IPS-NIHi7 (cell line): ENCODE measurements at regions not wholly inside any gene's neighbourhood (a gene's known extent, or its start where the extent isn't known, plus 50 kb on each side); places are given as distances from the start of the nearest gene placed in this dataset.
"Not testable (repeated sequence)": the region's sequence is repeated elsewhere in the genome, so short reads cannot be mapped to it uniquely, and the experiment has no call there.

Experiments
- DNase-seq: peaks from one replicate; pipeline ENCODE4 v3.0.0; 2012; ENCODE audit warnings: mixed read lengths; ENCODE audit errors: extremely low spot score

DNA sequence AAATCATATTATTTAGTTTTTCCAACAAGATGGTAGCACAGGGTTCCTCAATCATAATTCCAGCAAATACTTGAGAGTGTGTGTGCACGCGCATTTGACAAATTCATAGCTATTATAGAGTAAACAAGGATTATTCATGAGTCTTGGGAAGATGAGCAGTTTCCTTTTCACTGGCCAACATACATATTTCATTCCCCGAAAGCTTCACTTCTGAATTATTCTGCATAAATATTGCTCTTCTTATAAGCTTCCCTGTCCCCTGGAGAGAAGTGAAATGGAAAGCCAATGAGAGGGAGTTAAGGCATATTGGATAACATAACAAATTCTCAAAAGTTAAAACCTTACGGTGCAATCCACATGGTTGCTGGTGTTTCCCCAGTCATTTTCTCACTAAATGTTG is 386.4 kb upstream of the SEMA6A start:
- DNase-seq: no peak

DNA sequence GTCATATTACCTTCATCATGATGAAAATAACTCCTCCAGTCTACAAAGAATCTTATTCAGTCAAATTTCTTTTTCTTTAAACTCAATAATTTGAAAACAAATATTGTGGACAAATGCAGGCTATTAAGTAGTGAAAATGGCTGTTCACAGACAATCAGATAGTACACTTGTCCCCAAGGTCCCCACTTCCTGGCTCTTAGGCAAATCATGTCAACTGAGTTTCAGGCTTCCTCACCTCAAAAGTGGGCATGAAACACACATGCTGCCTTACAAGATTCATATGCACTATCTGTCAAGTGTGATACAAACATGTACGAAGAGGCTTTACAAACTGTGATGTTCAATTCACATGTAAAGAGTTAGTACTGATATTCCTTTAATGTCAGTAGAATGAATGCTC is 385.2 kb upstream of the SEMA6A start:
- no peak for DNase-seq

DNA sequence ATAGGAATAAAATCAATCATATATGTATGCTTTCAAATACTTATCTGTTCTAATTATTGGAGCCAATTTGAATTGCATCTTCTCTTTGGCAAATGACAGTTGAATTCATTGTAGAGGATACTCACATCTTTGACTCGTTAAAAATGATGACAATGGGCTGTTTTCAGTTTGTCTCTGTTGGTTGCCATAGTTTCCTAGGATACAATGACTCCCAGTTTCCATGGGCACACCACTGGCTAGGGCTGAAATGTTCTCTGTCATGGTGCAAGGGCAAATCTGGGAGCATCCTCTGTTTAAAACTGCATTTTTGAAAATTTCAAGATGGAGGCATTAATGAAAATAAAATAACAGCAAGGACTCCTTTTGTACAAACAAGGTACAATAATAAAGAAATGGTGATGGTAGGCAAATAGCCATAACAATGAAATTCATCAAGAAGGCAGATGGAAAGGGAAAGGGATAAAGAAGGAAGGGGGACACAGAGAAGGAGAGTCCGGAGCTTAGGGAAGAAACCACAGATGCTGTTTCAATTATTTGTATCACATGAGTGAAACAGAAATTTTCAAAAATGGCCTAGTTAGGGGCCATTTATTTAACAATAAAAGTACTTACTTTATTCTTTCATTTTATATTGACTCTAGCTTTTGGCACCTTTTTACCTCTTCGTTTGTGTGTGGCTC is 378.8 kb upstream of the SEMA6A start:
- peak; percentile 27 for DNase-seq

DNA sequence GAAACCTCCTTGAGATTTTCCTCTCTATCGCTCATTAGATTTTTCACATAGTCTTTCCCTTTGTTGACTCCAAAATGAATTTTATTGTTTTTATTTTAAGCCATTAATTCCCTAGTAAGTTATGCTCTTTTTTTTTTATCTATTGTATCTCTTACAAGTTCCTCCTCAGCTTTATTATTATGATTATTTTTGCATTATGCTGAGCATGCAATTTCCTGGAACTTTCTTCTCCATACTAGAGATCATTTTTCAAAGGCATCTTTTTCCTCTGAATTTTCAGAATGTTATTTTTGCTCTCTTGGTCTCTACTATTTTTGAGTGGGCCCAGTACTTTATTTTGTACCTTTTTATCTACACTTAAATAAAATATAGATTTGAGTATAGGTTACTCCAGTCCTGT is 376.6 kb upstream of the SEMA6A start:
- DNase-seq: no peak

GRCh38 chr5:116947691-116948528 is 373.3 kb upstream of the SEMA6A start:
- DNase-seq: peak; percentile 76

- DNase-seq: not testable (repeated sequence)
Observed at GRCh38 chr5:116945613-116946382, 371.2 kb upstream of the SEMA6A start.

GRCh38 chr5:116944183-116944582 is 369.6 kb upstream of the SEMA6A start:
- DNase-seq: peak; percentile 28

DNA sequence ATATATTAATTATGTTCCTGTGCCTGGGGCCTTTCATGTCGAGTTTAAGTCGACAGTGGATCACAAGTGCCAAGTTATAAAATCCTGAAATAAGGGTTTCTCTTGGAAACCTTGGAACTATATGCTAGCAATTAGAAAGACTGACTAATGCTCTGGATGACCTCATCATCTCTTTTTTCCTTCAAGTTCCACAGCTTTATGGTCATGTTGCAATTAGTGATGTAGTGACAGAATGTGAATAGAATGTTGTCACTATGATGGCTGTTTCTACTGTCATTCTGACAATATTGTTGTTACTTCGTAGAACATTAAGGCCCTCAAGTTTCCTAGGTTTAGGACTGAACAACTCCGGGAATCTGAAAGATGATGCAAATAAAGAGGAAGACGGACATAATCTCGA is 368.0 kb upstream of the SEMA6A start:
- DNase-seq: no peak

DNA sequence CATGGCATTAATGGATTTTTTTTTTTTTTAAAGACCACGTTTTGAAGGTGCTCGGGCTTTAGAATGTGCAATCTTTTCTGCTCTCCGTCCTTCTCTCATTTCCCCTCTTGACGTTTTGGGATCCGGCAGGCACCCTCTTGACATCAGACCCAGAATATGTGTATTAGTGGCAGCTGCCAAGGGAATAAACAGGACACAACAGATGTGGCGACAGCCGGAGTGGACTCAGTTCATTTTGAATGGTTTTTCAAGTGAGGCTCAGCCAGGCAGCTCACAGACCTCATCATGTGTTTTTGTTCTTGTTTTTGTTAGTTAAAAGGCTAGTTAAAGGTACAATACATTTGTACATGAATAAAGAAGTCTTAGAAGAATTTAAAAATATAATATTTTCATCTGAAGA is 365.0 kb upstream of the SEMA6A start:
- no peak for DNase-seq

GRCh38 chr5:116938488-116938887 is 363.9 kb upstream of the SEMA6A start:
- DNase-seq: peak; percentile 62

- DNase-seq: no peak
Observed at GRCh38 chr5:116935561-116936162, 361.0 kb upstream of the SEMA6A start.

GRCh38 chr5:116930616-116931015 is 356.0 kb upstream of the SEMA6A start:
- DNase-seq: no peak

DNA sequence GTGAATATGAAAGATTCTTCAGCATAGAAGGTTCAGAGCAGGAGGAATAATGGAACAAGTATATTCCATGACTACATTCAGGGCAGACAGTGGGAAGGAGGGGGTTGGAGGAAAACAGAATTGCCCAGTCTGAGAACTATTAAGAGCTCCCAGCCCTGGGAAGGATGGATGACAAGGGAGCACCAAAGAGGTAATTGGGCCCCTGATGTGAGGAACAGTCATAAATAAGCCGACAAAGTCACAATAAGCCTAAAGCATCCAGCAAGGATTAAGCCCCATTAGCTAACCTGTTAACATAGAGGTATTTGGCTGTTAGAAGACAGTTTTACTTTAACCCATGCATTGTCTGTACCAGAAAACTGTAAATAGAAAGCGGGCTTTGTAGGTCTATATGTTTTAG is 348.7 kb upstream of the SEMA6A start:
- peak; percentile 17 for DNase-seq

- no peak for DNase-seq
Observed at GRCh38 chr5:116922532-116922931, 347.9 kb upstream of the SEMA6A start.

DNA sequence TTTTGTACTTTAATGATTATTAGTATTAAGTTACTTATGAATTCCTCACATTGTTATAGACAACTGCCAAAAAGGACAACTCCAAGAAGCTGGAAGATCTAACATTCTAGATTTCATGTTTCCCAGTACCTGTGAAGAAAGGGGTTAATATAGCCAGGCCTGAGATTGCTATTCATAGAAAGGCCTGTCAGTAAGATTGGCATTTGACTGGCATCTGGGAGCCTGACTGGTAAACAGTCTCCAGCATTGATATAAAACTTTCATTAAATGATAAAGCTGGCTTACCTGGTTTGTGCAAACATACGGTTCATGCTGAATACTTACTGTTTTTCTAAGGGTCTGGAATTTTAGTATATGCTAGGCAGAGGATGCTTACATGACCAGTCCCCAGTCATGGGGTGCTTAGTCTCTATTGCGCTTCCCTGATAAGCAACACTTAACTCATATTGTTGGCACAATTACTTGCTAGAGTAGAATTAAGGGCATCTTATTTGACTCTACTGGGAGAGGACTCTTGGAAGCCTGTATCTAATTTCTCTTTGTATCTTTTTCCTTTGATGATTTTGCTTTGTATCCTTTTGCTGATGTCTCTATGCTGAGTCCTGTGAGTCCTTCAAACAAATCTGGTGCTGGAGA is 340.4 kb upstream of the SEMA6A start:
- DNase-seq: no peak

DNA sequence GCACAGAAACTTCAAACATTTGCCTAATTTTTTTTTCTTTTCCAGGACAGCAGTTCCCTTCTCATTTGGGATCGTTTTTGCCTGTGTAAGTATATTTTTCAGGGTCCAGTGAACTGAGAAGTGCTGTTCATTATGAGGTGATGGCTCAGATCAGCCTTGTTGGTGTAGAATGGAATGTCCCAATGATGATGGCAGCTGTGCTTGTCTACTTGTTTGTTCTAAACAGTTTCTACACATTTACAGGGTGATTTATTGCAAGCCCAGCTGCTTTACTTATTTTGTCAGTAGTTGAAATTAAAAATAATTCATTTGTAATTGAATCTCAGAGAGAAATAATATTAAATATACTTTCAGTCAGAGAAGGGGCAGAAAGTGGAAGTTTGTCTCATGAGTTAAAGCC is 337.6 kb upstream of the SEMA6A start:
- DNase-seq: no peak

GRCh38 chr5:116911074-116911473 is 336.5 kb upstream of the SEMA6A start:
- DNase-seq: no peak

GRCh38 chr5:116908537-116908936 is 333.9 kb upstream of the SEMA6A start:
- DNase-seq: no peak

- DNase-seq: no peak
Observed at GRCh38 chr5:116905885-116906284, 331.3 kb upstream of the SEMA6A start.

DNA sequence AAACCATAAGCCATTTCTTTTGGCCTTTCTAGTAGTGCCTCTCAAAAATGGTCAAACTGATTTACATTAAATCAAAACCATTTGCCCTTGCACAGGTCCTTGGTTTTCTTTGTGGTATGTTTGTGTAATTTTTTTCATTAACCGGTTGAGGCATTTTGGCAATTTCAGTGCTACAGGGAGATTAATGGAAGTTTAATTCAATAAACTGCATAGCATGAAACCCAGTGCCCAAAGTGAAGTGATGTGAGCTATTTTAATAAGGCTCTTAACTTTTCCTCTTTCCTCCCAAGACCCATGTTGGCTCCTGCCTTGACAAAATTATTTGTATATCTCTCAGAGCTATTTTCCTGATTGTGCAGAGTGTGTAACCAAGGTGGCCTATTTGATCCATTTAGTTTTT is 326.2 kb upstream of the SEMA6A start:
- no peak for DNase-seq

- no peak for DNase-seq
Observed at GRCh38 chr5:116898917-116899316, 324.3 kb upstream of the SEMA6A start.

GRCh38 chr5:116897291-116897690 is 322.7 kb upstream of the SEMA6A start:
- DNase-seq: no peak
